ENCODE measurements at regions not wholly inside any gene's neighbourhood (a gene's known extent, or its start where the extent isn't known, plus 50 kb on each side); places are given as distances from the start of the nearest gene placed in this dataset.

- ATAC-seq (no peak), FAIRE-seq (no peak), DNase-seq (ENCODE audit: low spot score) (no peak)
- no peaks in the 10 kb centered on the region for H3K4me1 ChIP-seq (ENCODE audit: insufficient read depth, low read length)
- intact Hi-C loops (cut with micrococcal nuclease; ENCODE audit: unreplicated experiment) (no loop called here), in situ Hi-C loops (cut with HindIII; ENCODE audit: extremely low pct_ligation_motif_present, low pct_unique_long_range_greater_than_20kb) (no loop called here)
- WGBS (ENCODE audit: low lambda C conversion rate) = 0% methylated on average over 2 of the region's 2 CpGs
- ChIA-PET POLR2A (no interaction called here), CTCF (ENCODE audit: low intra/inter-chr PET ratio, low total read pairs) (no interaction called here)
- H3K4me3 ChIP-seq (replicated peaks in 1 of 3; ENCODE audit: insufficient read depth in 1 of 3, low read depth in 2 of 3, low read length in 3 of 3) = no peak overlapping the region
- TF ChIP-seq RAD21 (CRISPR knock-in tag; IDR thresholded peaks at IDR 0.05) (no peak), FOXC1 (CRISPR knock-in tag; IDR thresholded peaks at IDR 0.05; ENCODE audit: borderline replicate concordance) (no peak), BHLHE40 (IDR thresholded peaks at IDR 0.05; ENCODE audit: low read length) (no peak), TBL1XR1 (IDR thresholded peaks at IDR 0.05; ENCODE audit: borderline replicate concordance, low read length, partially characterized antibody) (no peak), ZNF230 (CRISPR knock-in tag; IDR thresholded peaks at IDR 0.05) (no peak), ZNF550 (CRISPR knock-in tag; IDR thresholded peaks at IDR 0.05; ENCODE audit: borderline replicate concordance) (no peak), ZNF7 (CRISPR knock-in tag; IDR thresholded peaks at IDR 0.05) (no peak), ZNF782 (CRISPR knock-in tag; IDR thresholded peaks at IDR 0.05; ENCODE audit: borderline replicate concordance) (no peak), ZNF691 (CRISPR knock-in tag; IDR thresholded peaks at IDR 0.05; ENCODE audit: borderline replicate concordance, low read depth) (no peak), MAF1 (CRISPR knock-in tag; IDR thresholded peaks at IDR 0.05; ENCODE audit: borderline replicate concordance) (no peak), PCBP2 (optimal IDR thresholded peaks at IDR 0.05; ENCODE audit: low read depth, low read length, poor library complexity, severe bottlenecking) (no peak), TP53 (CRISPR knock-in tag; conservative IDR thresholded peaks at IDR 0.05) (no peak), THAP7 (CRISPR knock-in tag; IDR thresholded peaks at IDR 0.05) (no peak), ZNF749 (CRISPR knock-in tag; IDR thresholded peaks at IDR 0.05; ENCODE audit: borderline replicate concordance) (no peak), MYC (CRISPR knock-in tag; IDR thresholded peaks at IDR 0.05; ENCODE audit: borderline replicate concordance) (no peak), FOSL1 (CRISPR knock-in tag; IDR thresholded peaks at IDR 0.05; ENCODE audit: borderline replicate concordance) (no peak), ZEB1 (IDR thresholded peaks at IDR 0.05; ENCODE audit: insufficient replicate concordance, low read depth) (no peak), THYN1 (CRISPR knock-in tag; IDR thresholded peaks at IDR 0.05; ENCODE audit: borderline replicate concordance, low read depth) (no peak), RAD51 (IDR thresholded peaks at IDR 0.05; ENCODE audit: borderline replicate concordance) (no peak), ZFX (CRISPR knock-in tag; IDR thresholded peaks at IDR 0.05; ENCODE audit: low read depth) (no peak)
- H3K79me2 ChIP-seq (ENCODE audit: insufficient read depth, low read length) = no peaks in the 10 kb centered on the region
- BruUV-seq (replicated peaks) = no TSS peak
- H3K4me2 ChIP-seq (ENCODE audit: low read depth, low read length) = no peak overlapping the region
- peaks cover 8% of the 10 kb centered on the region; the same call in 1 of the 2 replicates for H3K9me3 ChIP-seq (ENCODE audit: low read length)
- no peaks in the 10 kb centered on the region for H3K36me3 ChIP-seq (replicated peaks in 1 of 2; ENCODE audit: control insufficient read depth in 1 of 2, insufficient read depth in 2 of 2, low read length in 2 of 2)
- H3K9ac ChIP-seq (ENCODE audit: insufficient read depth, low read depth, low read length) = no peak overlapping the region
- H4K20me1 ChIP-seq (ENCODE audit: insufficient read depth, low read length) = no peaks in the 10 kb centered on the region
- H3K27me3 ChIP-seq (ENCODE audit: control insufficient read depth in 1 of 2, insufficient read depth in 2 of 2, low read length in 2 of 2) = peaks cover 0 to 4% of the 10 kb centered on the region in 2 experiments; a peak in 2 of 5 replicates
- H2AFZ ChIP-seq (ENCODE audit: low read length) = no peak overlapping the region
- H3K27ac ChIP-seq (ENCODE audit: extremely low read length, insufficient read depth, low read length) = no peak overlapping the region
Observed at GRCh38 chr2:129733579-129733978, 245.9 kb upstream of the RAB6C start.
